ENCODE measurements at regions not wholly inside any gene's neighbourhood (a gene's known extent, or its start where the extent isn't known, plus 50 kb on each side); places are given as distances from the start of the nearest gene placed in this dataset.

DNA sequence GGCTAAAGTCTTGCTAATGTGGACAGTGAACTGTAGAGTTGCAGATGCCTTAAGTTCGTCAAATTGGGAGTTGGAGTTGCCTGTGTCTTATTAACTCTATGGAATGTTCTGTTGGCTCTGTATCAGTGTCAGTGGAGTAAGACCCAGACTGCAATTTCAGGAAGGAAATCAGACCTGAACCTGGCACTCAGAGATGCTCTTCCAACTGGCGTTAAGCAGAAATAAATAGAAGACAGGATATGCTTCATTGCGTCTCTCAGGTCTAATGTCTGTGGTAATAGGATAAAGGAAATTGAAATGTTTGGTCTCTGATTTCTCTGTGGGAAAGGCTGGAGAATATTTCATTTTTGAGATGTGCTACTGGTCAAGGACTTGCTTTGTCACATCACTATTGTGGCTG lies 846.7 kb upstream of the ID2 start:
- H3K4me3 ChIP-seq, result no peak overlapping the region
- no peak overlapping the region for H3K27ac ChIP-seq
- TF ChIP-seq EP300 (IDR thresholded peaks at IDR 0.05) (no peak), CTCF (IDR thresholded peaks at IDR 0.05) (no peak), POLR2AphosphoS5 (IDR thresholded peaks at IDR 0.05) (no peak), POLR2A (IDR thresholded peaks at IDR 0.05) (no peak)
- no peak for DNase-seq
- peaks cover 0 to 6% (median 2%) of the 10 kb centered on the region in 4 donors for H3K4me1 ChIP-seq
- no peaks in the 10 kb centered on the region for H3K9me3 ChIP-seq
- intact Hi-C loops (cut with DNase I; ENCODE audit: low total_unique reads), result no loop called here
- H3K27me3 ChIP-seq, result no peaks in the 10 kb centered on the region
- H3K36me3 ChIP-seq, result no peaks in the 10 kb centered on the region
- 74 to 90% (median 80%) methylated on average over 3 of the region's 3 CpGs for WGBS, 5 donors

- Histone ChIP-seq H3K9me3 (no peaks in the 10 kb centered on the region), H3K27ac (no peak overlapping the region), H3K4me3 (no peak overlapping the region), H3K36me3 (no peaks in the 10 kb centered on the region), H3K4me1 (peaks cover 0 to 6% (median 2%) of the 10 kb centered on the region in 4 donors), H3K27me3 (no peaks in the 10 kb centered on the region)
- peak in 1 of 2 donors; percentile 35 for DNase-seq
- TF ChIP-seq POLR2A (IDR thresholded peaks at IDR 0.05) (no peak), POLR2AphosphoS5 (IDR thresholded peaks at IDR 0.05) (no peak), CTCF (IDR thresholded peaks at IDR 0.05) (no peak), EP300 (IDR thresholded peaks at IDR 0.05) (no peak)
- WGBS, 5 donors, result 40 to 60% (median 50%) methylated on average over 12 of the region's 12 CpGs
- intact Hi-C loops (cut with DNase I; ENCODE audit: low total_unique reads), result no loop called here
Observed at GRCh38 chr2:7835693-7836680, 845.9 kb upstream of the ID2 start.

- TF ChIP-seq CTCF (IDR thresholded peaks at IDR 0.05) (no peak), EP300 (IDR thresholded peaks at IDR 0.05) (no peak), POLR2A (IDR thresholded peaks at IDR 0.05) (no peak), POLR2AphosphoS5 (IDR thresholded peaks at IDR 0.05) (no peak)
- intact Hi-C loops (cut with DNase I; ENCODE audit: low total_unique reads), result no loop called here
Observed at GRCh38 chr2:7837237-7837760, 844.6 kb upstream of the ID2 start.

GRCh38 chr2:7838669-7839068 lies 843.2 kb upstream of the ID2 start:
- TF ChIP-seq EP300 (IDR thresholded peaks at IDR 0.05) (no peak), CTCF (IDR thresholded peaks at IDR 0.05) (no peak), POLR2A (IDR thresholded peaks at IDR 0.05) (no peak)
- H3K9me3 ChIP-seq, result no peaks in the 10 kb centered on the region
- H3K4me3 ChIP-seq, result no peak overlapping the region
- H3K27ac ChIP-seq, result no peak overlapping the region
- intact Hi-C loops (cut with DNase I; ENCODE audit: low total_unique reads), result no loop called here
- no peak for DNase-seq
- H3K4me1 ChIP-seq, result peaks cover 0 to 6% (median 2%) of the 10 kb centered on the region in 4 donors
- no peaks in the 10 kb centered on the region for H3K36me3 ChIP-seq
- no peaks in the 10 kb centered on the region for H3K27me3 ChIP-seq
- 84 to 94% (median 94%) methylated on average over 4 of the region's 4 CpGs for WGBS, 5 donors

More at GRCh38 chr2:7837237-7837760, 844.6 kb upstream of the ID2 start:
- Histone ChIP-seq H3K27me3 (no peaks in the 10 kb centered on the region), H3K27ac (no peak overlapping the region), H3K36me3 (no peaks in the 10 kb centered on the region), H3K9me3 (no peaks in the 10 kb centered on the region), H3K4me3 (no peak overlapping the region), H3K4me1 (peaks cover 0 to 6% (median 2%) of the 10 kb centered on the region in 4 donors)
- DNase-seq, result peak in 1 of 2 donors; percentile 15
- 63 to 86% (median 67%) methylated on average over 2 of the region's 2 CpGs for WGBS, 5 donors
